HG02943 (cell line): ENCODE measurements at regions not wholly inside any gene's neighbourhood (a gene's known extent, or its start where the extent isn't known, plus 50 kb on each side); places are given as distances from the start of the nearest gene placed in this dataset.
A peak's percentile ranks its signal among the peaks of the same experiment; 100 is the strongest.
"Not testable (repeated sequence)": the region's sequence is repeated elsewhere in the genome, so short reads cannot be mapped to it uniquely, and the experiment has no call there.

ENCODE experiments used
- ATAC-seq: cut with Tn5 transposase; IDR thresholded peaks from one replicate; pipeline ENCODE4 v1.9.1; 2021; ENCODE audit warnings: mild to moderate bottlenecking, low read depth, moderate library complexity; ENCODE audit not compliant: unreplicated experiment

DNA sequence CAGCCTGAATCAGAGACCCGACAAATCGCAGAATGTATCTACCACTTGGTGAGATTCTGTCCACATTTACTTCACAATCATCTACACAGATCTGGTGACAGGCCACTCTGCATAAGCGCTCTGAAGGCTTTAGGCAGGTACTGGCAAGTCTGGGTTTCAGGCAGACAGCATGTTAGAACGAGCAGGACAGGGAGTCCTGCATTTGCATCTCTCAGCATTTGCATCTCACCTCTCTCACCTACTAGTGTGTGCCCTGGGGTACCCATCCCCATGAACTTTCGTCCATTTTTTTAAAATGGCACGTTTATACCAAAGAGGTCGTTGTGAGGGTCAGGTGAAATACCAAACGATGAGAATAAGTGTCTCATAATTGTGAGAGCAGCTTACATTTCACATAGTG, 108.2 kb downstream of the SPATA31A1 start:
- peak; percentile 38 for ATAC-seq

DNA sequence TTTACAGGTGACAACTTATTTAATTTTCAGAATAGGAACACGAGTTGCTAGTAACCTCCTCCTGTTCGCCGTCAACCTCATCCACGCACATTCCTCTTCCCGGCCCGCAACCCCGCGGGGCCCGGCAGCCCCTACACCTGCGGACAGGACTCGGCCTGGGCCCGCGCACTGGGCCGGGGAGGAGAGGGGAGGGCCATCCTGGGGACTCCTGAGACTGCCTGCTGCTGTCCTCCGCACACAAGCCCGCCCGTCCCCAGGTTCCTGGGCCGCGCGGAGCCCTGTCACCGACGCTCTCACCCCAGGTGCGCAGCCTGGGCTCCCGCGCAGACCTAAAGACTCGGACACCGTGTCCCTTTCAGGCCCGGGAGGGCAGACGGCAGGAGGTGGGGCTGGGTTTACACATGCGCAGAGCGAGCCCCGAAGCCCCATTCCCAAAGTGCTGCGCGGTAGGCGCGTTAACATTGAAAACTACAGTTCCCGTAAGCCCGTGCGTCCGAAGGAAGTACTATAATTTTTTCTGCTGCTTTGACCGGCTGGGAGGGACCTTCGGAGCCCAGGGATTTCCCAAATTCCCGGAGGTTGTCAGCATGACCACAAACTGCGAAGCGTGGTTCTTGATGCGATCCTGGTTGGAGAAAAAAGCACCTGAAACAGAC, 108.8 kb downstream of the SPATA31A1 start:
- peak; percentile 99 for ATAC-seq

DNA sequence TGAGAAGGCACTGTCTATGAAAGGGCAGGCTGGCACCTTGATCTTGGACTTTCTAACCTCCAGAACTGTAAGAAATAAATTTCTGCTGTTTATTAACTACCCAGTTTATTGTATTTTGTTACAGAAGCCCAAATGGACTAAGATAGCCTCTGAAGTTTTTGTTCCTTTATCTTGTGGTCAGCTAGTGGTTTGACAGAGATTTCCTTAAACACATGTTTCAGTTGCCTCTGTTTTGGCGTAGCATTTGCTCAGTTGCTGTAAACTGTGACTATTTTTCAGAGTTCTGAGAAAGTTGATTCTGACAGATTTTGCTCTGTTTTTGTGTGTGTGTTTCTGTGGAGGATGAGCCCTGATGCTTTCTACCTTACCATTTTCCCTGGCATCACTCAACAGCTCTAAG, 119.0 kb downstream of the SPATA31A1 start:
- ATAC-seq = peak; percentile 97

DNA sequence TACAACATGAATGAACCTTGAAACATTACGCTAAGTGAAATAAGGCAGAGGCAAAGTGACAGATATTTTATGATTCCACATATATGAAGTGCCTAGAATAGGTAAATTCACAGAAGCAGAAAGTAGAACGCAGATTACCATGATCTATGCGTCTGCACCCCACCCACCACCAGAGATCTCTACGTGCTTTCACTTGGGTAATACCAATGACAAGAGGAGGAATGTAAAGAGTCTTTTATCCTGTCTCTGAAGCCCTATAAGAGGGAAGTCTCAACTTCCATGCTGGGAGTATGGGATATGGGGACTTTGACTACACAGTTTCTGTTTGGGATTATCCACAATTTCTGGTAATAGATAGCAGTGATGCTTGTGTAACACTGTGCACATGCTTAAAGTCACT, 127.6 kb downstream of the SPATA31A1 start:
- not testable (repeated sequence) for ATAC-seq

DNA sequence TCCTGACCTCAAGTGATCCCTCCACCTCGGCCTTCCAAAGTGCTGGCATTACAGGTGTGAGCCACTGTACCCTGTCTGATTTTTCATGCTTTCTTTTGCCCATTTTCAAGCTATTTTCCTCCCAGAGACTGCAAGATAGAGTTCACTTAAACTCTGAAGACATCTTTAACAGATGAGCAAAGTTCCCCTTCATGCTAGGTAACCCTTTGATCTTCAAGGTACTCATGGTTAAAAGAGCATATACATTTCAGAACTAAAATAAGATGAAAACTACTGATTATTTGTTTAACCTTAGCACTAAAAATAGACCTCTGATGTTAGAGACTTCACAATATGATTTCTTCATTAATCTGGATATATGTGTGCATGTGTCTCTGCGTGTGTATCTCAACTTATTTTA, 128.4 kb downstream of the SPATA31A1 start:
- ATAC-seq = not testable (repeated sequence)

DNA sequence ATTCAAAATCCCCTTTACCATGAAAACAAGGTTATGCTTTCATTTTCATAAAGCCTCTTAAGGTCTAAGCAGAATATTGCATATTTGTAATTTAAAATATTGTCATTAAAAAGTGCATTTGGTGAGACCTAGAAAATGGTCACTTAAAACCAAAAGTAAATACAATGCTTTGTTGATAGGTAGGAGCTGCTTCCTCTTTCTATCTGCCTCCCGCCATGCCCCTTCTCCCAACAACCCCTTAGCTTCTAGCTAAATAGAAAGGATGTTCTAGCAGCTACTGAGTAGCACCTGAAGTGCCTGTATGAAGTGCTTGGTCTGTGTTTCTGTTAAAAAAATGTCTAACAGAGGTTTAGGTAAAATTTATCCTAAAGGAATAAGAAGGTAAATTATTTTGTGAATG, 128.8 kb downstream of the SPATA31A1 start:
- ATAC-seq = not testable (repeated sequence)

DNA sequence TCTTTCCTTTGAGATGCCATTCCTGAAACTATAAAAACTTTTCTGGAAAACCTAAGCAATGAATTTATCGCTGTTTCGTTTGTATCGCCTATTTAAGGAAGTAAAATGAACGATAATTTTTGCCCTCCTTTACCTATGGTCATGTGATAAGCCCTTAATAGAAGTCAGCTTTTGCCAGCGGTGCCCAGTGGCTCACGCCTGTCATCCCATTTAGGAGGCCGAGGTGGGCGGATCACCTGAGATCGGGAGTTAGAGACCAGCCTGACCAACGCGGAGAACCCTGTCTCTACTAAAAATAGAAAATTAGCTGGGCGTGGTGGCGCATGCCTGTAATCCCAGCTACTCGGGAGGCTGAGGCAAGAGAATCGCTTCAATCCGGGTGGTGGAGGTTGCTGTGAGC, 132.0 kb downstream of the SPATA31A1 start:
- not testable (repeated sequence) for ATAC-seq

DNA sequence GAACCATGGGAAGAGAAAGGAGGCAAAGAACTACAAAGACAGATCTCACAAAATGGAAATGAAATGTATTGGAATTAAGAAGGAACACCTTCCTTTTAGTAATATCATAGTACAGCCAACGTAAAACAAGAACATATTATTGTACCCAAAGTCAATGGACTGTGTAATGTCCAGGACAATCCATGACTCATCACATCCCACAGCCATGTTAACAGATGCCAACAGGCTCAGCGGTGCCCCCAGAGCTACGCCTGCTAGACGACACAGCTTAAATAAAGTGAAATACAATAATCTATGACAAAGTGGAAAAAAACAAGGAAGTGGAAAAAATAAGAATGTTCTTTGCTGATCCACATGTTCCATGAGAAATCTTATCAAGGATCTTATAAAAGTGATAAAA, 140.8 kb downstream of the SPATA31A1 start:
- ATAC-seq = not testable (repeated sequence)

DNA sequence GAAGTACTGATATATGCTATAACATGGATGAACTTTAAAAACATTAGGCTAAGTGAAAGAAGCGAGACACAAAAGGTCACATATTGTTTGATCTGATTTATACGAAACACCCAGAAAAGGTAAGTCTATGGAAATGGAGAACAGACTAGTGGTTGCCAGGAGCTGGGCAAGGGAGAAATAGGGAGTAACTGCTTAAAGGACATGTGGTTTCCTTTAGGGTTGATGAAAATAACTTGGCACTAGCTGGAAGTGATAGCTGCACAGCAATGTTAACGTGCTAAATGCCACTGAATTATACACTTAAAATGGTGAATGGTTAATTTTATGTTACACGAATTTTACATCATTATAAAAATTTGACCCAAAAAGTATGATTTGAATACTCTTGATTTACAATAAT, 147.7 kb downstream of the SPATA31A1 start:
- ATAC-seq = not testable (repeated sequence)

DNA sequence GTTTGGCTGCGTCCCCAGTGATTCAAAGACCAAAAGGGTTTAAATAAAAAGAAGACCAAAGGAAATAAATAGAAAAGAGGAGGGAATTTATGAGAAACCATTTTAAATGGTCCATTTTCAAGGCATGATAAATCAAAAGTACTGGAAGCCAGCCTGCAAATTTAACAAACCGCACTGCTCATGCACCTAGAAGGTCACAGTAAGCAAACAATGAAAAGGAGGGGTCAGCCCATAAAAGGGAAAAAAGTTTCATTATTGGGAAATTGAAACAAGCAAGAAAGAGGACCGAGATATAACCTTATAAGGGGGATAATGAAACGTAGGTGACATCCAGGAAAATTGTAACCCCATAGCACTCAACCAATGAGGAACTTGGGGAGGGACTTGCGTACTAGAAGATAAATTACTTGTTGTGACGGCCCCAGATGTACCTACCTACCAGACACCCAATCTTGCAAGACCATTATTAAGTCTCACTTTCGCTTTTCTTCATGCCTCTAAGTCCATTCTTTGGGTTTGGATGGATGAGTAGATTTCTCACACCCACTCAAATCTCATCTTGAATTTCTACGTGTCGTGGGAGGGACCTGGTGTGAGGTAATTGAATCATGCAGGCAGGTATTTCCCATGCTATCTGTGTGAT, 172.0 kb downstream of the SPATA31A1 start:
- ATAC-seq = not testable (repeated sequence)

DNA sequence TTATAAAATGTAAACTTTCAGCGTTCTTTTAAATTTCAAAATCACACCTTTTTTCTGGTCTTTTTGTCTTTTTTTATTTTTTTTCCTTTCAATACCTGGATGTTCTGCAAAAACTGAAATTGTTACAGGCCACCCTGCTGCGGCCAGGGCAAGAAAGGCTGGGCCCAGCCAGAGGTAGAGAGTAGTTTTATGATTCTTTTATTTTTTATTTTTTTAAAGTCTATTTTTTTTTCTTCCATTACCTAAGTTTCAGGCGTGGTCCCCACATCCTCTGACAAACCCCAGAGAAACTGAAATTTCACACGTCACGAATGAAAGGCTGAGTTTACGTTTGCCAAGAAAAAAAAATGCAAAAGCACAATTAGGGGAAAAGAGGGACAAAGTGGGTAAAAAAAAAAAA, 177.1 kb downstream of the SPATA31A1 start:
- ATAC-seq = not testable (repeated sequence)

DNA sequence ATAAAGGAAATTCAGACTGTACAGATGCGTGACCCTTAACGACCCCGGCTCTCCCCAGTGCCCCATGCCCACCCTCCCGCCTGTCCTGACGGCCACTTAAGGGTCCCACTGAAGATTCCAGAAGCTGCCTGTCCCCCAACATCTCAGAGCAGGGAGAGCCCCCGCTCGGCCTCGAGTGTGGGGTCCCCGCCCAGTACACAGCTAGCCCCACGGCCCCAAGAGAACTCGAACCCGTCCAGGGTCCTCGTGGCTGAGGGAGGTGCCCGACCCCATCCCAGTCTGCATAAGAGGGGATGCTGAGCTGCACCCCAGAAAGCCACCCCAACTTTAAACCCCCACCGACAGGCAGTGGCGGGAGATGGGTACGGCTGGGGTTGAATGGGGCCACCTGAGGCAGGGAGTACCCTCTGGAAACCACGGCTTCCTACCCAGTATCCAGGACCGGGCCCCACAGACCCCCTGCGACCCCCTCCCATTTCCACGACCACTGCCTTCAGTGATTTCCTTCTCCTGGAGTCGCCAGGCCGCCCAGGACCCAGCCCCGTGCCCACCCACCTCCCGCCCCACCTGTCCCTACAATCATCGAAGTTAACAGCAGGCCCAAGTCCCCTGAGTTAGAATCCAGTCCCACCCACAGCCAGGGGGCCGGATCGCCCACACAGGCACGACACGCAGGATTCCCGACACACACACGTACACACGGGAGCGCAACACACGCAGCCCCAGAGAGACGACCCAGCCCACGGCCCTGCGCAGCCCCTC, 177.7 kb downstream of the SPATA31A1 start:
- not testable (repeated sequence) for ATAC-seq

DNA sequence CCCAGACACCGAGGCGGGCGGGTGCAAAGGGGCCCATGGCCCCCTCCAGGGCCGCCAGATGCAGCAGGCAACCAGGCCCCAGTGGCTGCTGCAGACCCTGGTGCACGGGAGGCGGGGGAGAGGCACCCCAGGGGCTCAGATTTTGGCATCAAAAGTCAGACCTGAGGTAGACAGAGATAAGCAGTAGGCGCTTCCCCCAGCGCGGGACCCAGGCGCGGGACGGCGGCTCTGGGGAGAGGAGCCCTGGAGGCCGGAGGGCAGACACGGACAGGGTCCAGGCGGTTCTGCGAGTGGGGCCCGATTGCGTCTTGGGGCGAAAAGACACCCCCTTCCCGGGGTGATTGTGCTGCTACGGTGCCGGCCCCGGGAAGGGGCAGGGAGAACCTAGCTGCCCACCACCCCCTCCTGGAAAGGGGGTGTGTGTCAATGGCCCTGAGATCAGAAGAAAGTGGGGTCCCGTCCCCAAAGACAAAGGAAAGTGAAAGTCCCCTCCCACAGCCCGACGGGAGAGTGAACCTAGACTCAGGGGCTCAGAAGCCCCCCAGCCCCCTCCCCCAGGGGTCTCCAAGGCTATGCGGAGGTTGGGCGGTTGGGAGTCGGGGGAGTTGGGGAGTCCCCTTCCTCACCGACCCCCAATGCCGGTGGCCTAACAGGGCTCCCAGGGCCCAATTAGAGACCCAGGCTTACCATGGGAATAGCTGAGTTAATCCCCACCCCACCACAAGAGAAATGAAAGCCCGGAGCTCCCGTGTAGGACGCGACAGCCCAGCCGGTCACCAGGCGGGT, 178.5 kb downstream of the SPATA31A1 start:
- ATAC-seq = not testable (repeated sequence)

DNA sequence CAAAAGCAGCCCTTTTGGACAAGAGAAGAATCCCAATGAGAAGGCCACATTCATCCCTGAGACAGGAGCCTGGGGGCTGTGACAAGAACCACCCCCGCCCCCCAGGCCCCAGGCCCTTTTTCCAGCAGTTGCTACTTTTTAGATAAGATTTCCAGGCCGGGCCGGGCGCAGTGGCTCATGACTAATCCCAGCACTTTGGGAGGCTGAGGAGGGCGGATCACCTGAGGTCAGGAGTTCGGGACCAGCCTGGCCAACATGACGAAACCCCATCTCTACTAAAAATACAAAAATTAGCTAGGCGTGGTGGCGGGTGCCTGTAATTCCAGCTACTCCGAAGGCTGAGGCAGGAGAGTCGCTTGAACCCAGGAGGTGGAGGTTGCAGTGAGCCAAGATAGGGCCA, 179.4 kb downstream of the SPATA31A1 start:
- not testable (repeated sequence) for ATAC-seq

DNA sequence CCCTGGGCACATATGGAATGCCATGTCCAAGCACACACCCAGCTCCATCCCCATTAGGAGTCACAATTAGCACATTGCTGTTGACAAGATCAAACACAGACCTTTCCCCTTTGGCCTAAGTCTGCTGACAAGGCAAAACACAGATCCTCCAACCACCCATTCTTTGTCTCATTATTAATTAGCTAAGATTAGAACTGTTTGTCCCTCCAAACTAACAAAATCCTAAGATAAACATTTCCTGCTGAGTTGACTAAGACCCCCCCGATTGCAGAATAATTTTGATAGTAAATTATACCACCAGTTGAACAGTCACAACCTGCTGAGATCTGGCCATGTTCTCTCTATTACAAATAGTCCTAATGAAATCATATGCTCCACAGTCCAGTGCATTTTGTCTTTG, 186.7 kb downstream of the SPATA31A1 start:
- ATAC-seq = not testable (repeated sequence)

DNA sequence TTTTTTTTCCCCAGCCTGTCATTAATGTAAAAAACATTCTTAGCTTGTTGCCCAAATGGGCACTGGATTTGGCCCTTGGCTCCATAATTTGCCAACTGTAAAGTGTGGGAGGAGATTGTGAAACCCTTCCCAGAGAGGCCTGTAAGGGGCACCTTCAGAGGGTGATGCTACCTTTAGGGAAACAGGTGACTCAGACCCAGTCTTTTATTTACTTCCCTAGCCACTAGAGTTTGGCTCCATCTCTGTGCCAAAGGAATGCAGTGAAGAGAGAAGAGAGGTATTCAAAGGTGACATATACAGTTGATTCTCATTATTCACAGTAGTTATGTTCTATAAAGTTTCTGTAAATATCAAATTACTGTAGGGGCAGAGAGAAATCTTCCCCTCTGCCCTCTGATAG, 189.6 kb downstream of the SPATA31A1 start:
- not testable (repeated sequence) for ATAC-seq

DNA sequence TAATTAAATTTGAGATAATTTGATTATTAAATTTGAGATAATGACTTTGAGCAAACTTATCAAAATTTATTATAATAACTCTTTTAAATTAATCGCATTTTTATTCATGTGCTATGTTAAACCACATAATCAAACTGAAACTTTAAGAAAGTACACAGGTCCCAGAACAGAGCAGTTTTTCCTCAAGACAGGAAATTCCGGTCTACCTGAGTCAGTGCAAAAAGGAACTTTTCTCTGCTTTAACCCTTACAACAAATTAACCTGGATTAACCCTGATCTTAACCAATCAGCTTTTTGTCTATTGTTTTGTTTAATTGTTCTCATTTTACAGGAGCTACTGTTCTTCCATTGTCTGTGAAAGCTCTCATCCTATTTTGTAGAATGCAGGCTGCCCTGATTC, 195.1 kb downstream of the SPATA31A1 start:
- not testable (repeated sequence) for ATAC-seq

DNA sequence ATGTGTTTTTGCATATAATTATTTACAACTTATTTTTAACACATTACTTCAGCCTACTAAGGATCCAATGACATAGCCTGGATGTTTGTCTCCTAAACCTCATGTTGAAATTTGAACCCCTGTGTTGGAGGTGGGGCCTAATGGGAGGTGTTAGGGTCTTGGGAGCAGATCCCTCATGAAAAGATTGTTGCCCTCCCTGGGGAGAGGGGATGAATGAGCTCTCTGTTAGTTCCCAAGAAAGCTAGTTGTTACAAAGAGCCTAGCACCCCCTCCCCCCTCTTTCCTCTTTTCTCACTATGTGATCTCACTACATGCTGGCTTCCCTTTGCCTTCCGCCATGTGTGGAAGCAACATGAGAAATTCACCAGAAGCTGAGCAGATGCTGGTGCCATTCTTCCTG, 196.1 kb downstream of the SPATA31A1 start:
- not testable (repeated sequence) for ATAC-seq

DNA sequence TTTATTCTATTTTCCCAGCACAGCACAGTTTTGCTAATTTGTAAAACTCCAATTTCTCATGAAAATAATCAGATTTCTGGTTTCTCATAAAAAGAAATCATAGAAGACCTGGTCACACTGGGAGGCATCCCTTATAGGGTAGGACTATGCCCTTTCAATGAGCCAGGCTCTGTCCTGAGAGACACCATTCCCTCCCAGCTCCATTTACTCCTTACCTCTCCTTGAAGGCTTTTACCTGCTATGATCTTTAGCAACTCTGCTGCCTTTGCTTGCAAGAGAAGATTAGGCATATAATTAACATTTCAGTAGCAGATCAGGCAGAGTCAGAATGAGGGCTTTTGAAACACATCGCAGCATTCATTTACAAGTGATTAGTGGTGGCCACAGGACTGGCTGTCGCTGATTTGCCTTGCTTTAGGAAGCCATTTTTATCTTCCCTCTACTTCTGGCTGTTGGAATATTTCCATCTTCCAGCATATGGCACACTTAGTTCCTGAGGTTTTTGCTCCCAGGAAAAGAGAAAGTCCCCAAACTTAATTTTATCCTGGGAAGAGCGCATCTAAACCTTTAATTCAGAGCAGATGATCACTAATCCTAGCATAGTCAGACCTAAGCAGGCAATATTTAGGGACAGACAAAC, 196.9 kb downstream of the SPATA31A1 start:
- not testable (repeated sequence) for ATAC-seq

DNA sequence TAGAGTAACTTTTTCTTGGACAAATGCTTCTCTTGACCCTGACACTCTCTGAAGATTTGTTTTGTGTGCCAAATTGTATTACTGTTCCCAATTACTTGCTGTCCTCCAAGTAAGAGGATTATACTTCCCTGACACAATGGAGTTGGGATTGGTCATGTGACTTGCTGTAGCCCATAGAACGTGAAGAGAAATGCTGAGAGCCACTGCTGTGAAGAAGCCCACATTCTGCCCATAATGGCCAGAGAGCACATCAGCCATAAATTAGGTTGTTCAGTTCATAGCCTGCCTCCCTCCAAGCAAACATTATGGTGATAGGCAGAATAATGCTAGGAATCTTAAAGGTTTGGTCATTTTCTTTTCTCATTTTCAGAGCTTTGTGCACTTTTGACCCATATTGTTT, 198.9 kb downstream of the SPATA31A1 start:
- ATAC-seq = not testable (repeated sequence)
